Lower leg skin (tissue), 3 donors: ENCODE measurements at regions not wholly inside any gene's neighbourhood (a gene's known extent, or its start where the extent isn't known, plus 50 kb on each side); places are given as distances from the start of the nearest gene placed in this dataset.

Experiments
- POLR2A ChIP-seq, 2 donors: fragments of 450-650 bp; IDR thresholded peaks; one replicate each; pipeline ENCODE4 v1.6.1; 2016 to 2017; ENCODE audit warnings: antibody characterized with exemption in 2 of 2, mild to moderate bottlenecking in 1 of 2, moderate library complexity in 1 of 2
- TF ChIP-seq, protein P1 (sequence below), 3 donors: fragments of 450-650 bp; IDR thresholded peaks; one replicate each; pipeline ENCODE4 v1.5.1; 2016; ENCODE audit warnings: antibody characterized with exemption in 3 of 3, mild to moderate bottlenecking in 3 of 3, moderate library complexity in 2 of 3

DNA sequence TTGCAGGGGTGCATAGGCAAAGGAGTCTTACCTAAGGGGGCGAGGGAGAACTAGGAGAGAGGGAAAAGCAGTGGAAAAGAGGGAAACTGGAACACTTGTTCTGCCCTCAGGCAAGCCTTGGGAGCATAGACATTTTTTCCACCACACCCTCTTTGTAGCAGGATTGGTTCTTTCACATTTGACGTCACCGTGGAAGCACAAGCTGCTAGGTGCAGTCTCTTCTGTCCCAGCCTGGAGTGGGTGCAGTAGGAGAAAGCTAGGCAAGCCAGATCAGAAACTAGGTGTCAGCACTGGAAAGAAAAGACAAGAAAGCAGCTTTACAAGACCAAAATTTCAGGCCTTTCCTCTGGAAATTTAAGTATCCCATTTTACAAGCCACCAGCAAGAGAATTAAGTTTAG is 440.4 kb downstream of the EFNA5 start:
- TF ChIP-seq, protein P1, sequence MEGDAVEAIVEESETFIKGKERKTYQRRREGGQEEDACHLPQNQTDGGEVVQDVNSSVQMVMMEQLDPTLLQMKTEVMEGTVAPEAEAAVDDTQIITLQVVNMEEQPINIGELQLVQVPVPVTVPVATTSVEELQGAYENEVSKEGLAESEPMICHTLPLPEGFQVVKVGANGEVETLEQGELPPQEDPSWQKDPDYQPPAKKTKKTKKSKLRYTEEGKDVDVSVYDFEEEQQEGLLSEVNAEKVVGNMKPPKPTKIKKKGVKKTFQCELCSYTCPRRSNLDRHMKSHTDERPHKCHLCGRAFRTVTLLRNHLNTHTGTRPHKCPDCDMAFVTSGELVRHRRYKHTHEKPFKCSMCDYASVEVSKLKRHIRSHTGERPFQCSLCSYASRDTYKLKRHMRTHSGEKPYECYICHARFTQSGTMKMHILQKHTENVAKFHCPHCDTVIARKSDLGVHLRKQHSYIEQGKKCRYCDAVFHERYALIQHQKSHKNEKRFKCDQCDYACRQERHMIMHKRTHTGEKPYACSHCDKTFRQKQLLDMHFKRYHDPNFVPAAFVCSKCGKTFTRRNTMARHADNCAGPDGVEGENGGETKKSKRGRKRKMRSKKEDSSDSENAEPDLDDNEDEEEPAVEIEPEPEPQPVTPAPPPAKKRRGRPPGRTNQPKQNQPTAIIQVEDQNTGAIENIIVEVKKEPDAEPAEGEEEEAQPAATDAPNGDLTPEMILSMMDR (IDR thresholded peaks at IDR 0.05), result no peak
- no peak for TF ChIP-seq POLR2A (IDR thresholded peaks at IDR 0.05)
